GM23338 (cell line): ENCODE measurements at regions not wholly inside any gene's neighbourhood (a gene's known extent, or its start where the extent isn't known, plus 50 kb on each side); places are given as distances from the start of the nearest gene placed in this dataset.

ENCODE experiments used
- ATAC-seq: fragments of 200-7000 bp; cut with Tn5 transposase; 3 replicates; pipeline ENCODE4 v1.9.1; 2020
- DNase-seq: peaks from one replicate; pipeline ENCODE4 v3.0.0-alpha.2; 2015; ENCODE audit warnings: low spot score
- H2AFZ ChIP-seq: fragments of 200-600 bp; sonication (generic); 2 replicates; pipeline ENCODE4 v1.8.0; 2016; ENCODE audit warnings: antibody characterized with exemption, mild to moderate bottlenecking, moderate library complexity
- H3F3A ChIP-seq: fragments of 200-600 bp; sonication (generic); replicated peaks from 2 replicates; pipeline ENCODE4 v1.8.0; 2017; ENCODE audit warnings: antibody characterized with exemption, mixed run types, low read depth
- H3K27ac ChIP-seq: fragments of 200-600 bp; sonication (generic); 2 replicates; pipeline ENCODE4 v1.6.1; 2016; ENCODE audit warnings: low read depth
- H3K27me3 ChIP-seq: fragments of 200-600 bp; sonication (generic); 2 replicates; pipeline ENCODE4 v1.8.0; 2016; ENCODE audit warnings: mild to moderate bottlenecking, mixed run types, moderate library complexity; ENCODE audit not compliant: insufficient read depth
- H3K36me3 ChIP-seq: fragments of 200-600 bp; sonication (generic); 2 replicates; pipeline ENCODE4 v1.8.0; 2016; ENCODE audit warnings: mild to moderate bottlenecking; ENCODE audit not compliant: insufficient read depth
- H3K4me1 ChIP-seq: fragments of 200-600 bp; sonication (generic); 2 replicates; pipeline ENCODE4 v1.8.0; 2016; ENCODE audit warnings: mild to moderate bottlenecking, moderate library complexity; ENCODE audit not compliant: insufficient read depth
- H3K4me2 ChIP-seq: fragments of 200-600 bp; sonication (generic); 2 replicates; pipeline ENCODE4 v1.7.1; 2017; ENCODE audit warnings: mixed run types
- H3K4me3 ChIP-seq: fragments of 200-600 bp; sonication (generic); 2 replicates; pipeline ENCODE4 v1.6.1; 2016; ENCODE audit warnings: mixed run types
- H3K79me2 ChIP-seq: fragments of 200-600 bp; sonication (generic); replicated peaks from 2 replicates; pipeline ENCODE4 v1.8.0; 2017; ENCODE audit warnings: mild to moderate bottlenecking; ENCODE audit not compliant: insufficient read depth
- H3K9me2 ChIP-seq: fragments of 200-600 bp; sonication (generic); 2 replicates; pipeline ENCODE4 v1.8.0; 2017; ENCODE audit not compliant: insufficient read depth
- H4K20me1 ChIP-seq: fragments of 200-600 bp; sonication (generic); replicated peaks from 2 replicates; pipeline ENCODE4 v1.8.0; 2017; ENCODE audit warnings: mild to moderate bottlenecking; ENCODE audit not compliant: insufficient read depth
- H3K27ac Mint-ChIP-seq: 2 replicates; pipeline ENCODE4 v1.8.0; 2020; ENCODE audit warnings: inconsistent platforms, mild to moderate bottlenecking, moderate library complexity, mixed read lengths
- H3K27me3 Mint-ChIP-seq: 3 replicates; pipeline ENCODE4 v1.8.0; 2022; ENCODE audit warnings: low read depth, mild to moderate bottlenecking, moderate library complexity, mixed read lengths, inconsistent platforms; ENCODE audit not compliant: insufficient read depth, poor library complexity
- H3K36me3 Mint-ChIP-seq: 3 replicates; pipeline ENCODE4 v1.8.0; 2021; ENCODE audit warnings: low read depth, mild to moderate bottlenecking, inconsistent platforms, moderate library complexity, mixed read lengths
- H3K4me1 Mint-ChIP-seq: 3 replicates; pipeline ENCODE4 v1.8.0; 2020; ENCODE audit warnings: mild to moderate bottlenecking, inconsistent platforms, mixed read lengths
- H3K4me3 Mint-ChIP-seq: 3 replicates; pipeline ENCODE4 v1.8.0; 2021; ENCODE audit warnings: moderate library complexity, mild to moderate bottlenecking, inconsistent platforms, mixed read lengths
- H3K9me3 Mint-ChIP-seq: 3 replicates; pipeline ENCODE4 v1.8.0; 2020; ENCODE audit warnings: moderate library complexity, mild to moderate bottlenecking, inconsistent platforms, mixed read lengths
- CREB1 ChIP-seq: fragments of 250-450 bp; sonication (Bioruptor Pico); IDR thresholded peaks from 2 replicates; pipeline ENCODE4 v1.5.0; 2020; ENCODE audit warnings: low read depth, mild to moderate bottlenecking, moderate library complexity
- NANOG ChIP-seq: IDR thresholded peaks from 2 replicates; pipeline ENCODE4 v1.6.1; 2016; ENCODE audit warnings: antibody characterized with exemption, borderline replicate concordance
- POLR2AphosphoS5 ChIP-seq: IDR thresholded peaks from 2 replicates; pipeline ENCODE4 v1.6.1; 2016; ENCODE audit warnings: antibody characterized with exemption, low read depth
- STAT1 ChIP-seq: IDR thresholded peaks from one replicate; pipeline ENCODE4 v1.6.1; 2016; ENCODE audit warnings: antibody characterized with exemption; ENCODE audit not compliant: unreplicated experiment
- ZNF114 ChIP-seq: fragments of 250-450 bp; sonication (Bioruptor Pico); IDR thresholded peaks from 2 replicates; pipeline ENCODE4 v1.5.0; 2020; ENCODE audit warnings: mild to moderate bottlenecking, moderate library complexity
- ZNF331 ChIP-seq: fragments of 250-450 bp; sonication (Bioruptor Pico); IDR thresholded peaks from 2 replicates; pipeline ENCODE4 v1.5.0; 2020; ENCODE audit warnings: low read depth, mild to moderate bottlenecking, moderate library complexity
- TF ChIP-seq, protein P1 (sequence below): IDR thresholded peaks from 2 replicates; pipeline ENCODE4 v1.6.1; 2016; ENCODE audit warnings: antibody characterized with exemption
- TF ChIP-seq, protein P2 (sequence below): fragments of 250-450 bp; sonication (Bioruptor Pico); IDR thresholded peaks from 2 replicates; pipeline ENCODE4 v1.5.0; 2020; ENCODE audit warnings: mild to moderate bottlenecking, moderate library complexity

DNA sequence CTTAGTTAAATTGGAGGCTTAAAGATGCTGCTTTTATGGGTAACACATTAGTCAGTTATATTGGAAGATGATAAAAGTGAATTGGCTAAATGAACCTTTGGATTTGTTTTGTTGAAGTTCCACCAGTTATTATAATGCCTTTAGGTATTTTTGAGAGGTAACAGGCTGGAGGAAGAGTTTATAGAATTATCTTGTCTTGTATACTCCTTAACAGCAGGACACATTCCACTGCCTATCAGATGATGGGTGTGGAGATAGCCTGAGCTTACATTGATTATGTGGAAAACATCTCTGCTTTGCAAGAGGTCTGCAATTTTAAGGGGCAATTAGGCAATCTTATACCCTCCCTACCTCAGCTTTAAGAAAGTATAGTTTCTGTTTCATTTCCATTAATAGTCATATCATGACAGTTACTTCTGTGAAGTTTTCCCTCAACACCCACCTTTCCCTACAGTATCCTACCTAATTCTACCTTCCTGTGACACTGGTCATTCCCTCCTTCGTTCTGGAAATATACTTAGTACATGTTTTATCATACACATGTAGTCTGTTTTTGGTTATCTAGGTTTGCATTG, 403.7 kb upstream of the SPRED2 start:
- ATAC-seq (no peak), DNase-seq (no peak)
- H4K20me1 ChIP-seq = no peaks in the 10 kb centered on the region
- no peak overlapping the region for H3K27ac Mint-ChIP-seq
- no peaks in the 10 kb centered on the region for H3K9me2 ChIP-seq
- peaks cover 2% of the 10 kb centered on the region; the same call in 2 of the 3 replicates for H3K9me3 Mint-ChIP-seq
- no peaks in the 10 kb centered on the region for H3K36me3 Mint-ChIP-seq
- no peaks in the 10 kb centered on the region for H3K79me2 ChIP-seq
- no peaks in the 10 kb centered on the region for H3F3A ChIP-seq
- peaks cover 17% of the 10 kb centered on the region; the same call in 1 of the 2 replicates for H3K4me1 ChIP-seq
- TF ChIP-seq STAT1 (no peak), POLR2AphosphoS5 (no peak), NANOG (no peak), CREB1 (no peak), ZNF331 (CRISPR knock-in tag) (no peak), ZNF114 (CRISPR knock-in tag) (no peak)
- TF ChIP-seq, protein P1, sequence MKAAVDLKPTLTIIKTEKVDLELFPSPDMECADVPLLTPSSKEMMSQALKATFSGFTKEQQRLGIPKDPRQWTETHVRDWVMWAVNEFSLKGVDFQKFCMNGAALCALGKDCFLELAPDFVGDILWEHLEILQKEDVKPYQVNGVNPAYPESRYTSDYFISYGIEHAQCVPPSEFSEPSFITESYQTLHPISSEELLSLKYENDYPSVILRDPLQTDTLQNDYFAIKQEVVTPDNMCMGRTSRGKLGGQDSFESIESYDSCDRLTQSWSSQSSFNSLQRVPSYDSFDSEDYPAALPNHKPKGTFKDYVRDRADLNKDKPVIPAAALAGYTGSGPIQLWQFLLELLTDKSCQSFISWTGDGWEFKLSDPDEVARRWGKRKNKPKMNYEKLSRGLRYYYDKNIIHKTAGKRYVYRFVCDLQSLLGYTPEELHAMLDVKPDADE = no peak
- TF ChIP-seq, protein P2, sequence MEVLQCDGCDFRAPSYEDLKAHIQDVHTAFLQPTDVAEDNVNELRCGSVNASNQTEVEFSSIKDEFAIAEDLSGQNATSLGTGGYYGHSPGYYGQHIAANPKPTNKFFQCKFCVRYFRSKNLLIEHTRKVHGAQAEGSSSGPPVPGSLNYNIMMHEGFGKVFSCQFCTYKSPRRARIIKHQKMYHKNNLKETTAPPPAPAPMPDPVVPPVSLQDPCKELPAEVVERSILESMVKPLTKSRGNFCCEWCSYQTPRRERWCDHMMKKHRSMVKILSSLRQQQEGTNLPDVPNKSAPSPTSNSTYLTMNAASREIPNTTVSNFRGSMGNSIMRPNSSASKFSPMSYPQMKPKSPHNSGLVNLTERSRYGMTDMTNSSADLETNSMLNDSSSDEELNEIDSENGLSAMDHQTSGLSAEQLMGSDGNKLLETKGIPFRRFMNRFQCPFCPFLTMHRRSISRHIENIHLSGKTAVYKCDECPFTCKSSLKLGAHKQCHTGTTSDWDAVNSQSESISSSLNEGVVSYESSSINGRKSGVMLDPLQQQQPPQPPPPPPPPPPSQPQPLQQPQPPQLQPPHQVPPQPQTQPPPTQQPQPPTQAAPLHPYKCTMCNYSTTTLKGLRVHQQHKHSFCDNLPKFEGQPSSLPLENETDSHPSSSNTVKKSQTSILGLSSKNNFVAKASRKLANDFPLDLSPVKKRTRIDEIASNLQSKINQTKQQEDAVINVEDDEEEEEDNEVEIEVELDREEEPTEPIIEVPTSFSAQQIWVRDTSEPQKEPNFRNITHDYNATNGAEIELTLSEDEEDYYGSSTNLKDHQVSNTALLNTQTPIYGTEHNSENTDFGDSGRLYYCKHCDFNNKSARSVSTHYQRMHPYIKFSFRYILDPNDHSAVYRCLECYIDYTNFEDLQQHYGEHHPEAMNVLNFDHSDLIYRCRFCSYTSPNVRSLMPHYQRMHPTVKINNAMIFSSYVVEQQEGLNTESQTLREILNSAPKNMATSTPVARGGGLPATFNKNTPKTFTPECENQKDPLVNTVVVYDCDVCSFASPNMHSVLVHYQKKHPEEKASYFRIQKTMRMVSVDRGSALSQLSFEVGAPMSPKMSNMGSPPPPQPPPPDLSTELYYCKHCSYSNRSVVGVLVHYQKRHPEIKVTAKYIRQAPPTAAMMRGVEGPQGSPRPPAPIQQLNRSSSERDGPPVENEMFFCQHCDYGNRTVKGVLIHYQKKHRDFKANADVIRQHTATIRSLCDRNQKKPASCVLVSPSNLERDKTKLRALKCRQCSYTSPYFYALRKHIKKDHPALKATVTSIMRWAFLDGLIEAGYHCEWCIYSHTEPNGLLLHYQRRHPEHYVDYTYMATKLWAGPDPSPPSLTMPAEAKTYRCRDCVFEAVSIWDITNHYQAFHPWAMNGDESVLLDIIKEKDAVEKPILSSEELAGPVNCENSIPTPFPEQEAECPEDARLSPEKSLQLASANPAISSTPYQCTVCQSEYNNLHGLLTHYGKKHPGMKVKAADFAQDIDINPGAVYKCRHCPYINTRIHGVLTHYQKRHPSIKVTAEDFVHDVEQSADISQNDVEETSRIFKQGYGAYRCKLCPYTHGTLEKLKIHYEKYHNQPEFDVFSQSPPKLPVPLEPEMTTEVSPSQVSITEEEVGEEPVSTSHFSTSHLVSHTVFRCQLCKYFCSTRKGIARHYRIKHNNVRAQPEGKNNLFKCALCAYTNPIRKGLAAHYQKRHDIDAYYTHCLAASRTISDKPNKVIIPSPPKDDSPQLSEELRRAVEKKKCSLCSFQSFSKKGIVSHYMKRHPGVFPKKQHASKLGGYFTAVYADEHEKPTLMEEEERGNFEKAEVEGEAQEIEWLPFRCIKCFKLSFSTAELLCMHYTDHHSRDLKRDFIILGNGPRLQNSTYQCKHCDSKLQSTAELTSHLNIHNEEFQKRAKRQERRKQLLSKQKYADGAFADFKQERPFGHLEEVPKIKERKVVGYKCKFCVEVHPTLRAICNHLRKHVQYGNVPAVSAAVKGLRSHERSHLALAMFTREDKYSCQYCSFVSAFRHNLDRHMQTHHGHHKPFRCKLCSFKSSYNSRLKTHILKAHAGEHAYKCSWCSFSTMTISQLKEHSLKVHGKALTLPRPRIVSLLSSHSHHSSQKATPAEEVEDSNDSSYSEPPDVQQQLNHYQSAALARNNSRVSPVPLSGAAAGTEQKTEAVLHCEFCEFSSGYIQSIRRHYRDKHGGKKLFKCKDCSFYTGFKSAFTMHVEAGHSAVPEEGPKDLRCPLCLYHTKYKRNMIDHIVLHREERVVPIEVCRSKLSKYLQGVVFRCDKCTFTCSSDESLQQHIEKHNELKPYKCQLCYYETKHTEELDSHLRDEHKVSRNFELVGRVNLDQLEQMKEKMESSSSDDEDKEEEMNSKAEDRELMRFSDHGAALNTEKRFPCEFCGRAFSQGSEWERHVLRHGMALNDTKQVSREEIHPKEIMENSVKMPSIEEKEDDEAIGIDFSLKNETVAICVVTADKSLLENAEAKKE (CRISPR knock-in tag) = no peak
- H3K4me1 Mint-ChIP-seq = peaks cover 21% of the 10 kb centered on the region
- no peaks in the 10 kb centered on the region for H3K27me3 Mint-ChIP-seq
- no peaks in the 10 kb centered on the region for H3K27me3 ChIP-seq
- H3K4me2 ChIP-seq = no peak overlapping the region
- H3K4me3 ChIP-seq = no peak overlapping the region
- H2AFZ ChIP-seq = no peak overlapping the region
- H3K4me3 Mint-ChIP-seq = no peak overlapping the region
- H3K36me3 ChIP-seq = no peaks in the 10 kb centered on the region
- no peak overlapping the region for H3K27ac ChIP-seq
